ENCODE measurements at regions not wholly inside any gene's neighbourhood (a gene's known extent, or its start where the extent isn't known, plus 50 kb on each side); places are given as distances from the start of the nearest gene placed in this dataset.

GRCh38 chr4:159428293-159428692 lies 325.4 kb downstream of the RAPGEF2 start:
- H3K4me3 ChIP-seq: no peak overlapping the region
- H3K27me3 ChIP-seq: no peaks in the 10 kb centered on the region
- peaks cover 0 to 11% (median 0%) of the 10 kb centered on the region in 3 donors for H3K4me1 ChIP-seq
- no peak for TF ChIP-seq CTCF (IDR thresholded peaks at IDR 0.05)
- TF ChIP-seq EP300 (IDR thresholded peaks at IDR 0.05): no peak
- TF ChIP-seq POLR2A (IDR thresholded peaks at IDR 0.05): no peak
- TF ChIP-seq POLR2AphosphoS5 (IDR thresholded peaks at IDR 0.05): no peak
- no peaks in the 10 kb centered on the region for H3K9me3 ChIP-seq
- no peak overlapping the region for H3K27ac ChIP-seq
- WGBS, 2 donors (ENCODE audit: low coverage in 1 of 2): 87 to 95% methylated on average over 4 to 5 of the region's 5 CpGs
- no peak for ATAC-seq
- H3K36me3 ChIP-seq: no peaks in the 10 kb centered on the region

GRCh38 chr4:159428975-159429692 lies 326.3 kb downstream of the RAPGEF2 start:
- no peak for ATAC-seq
- H3K4me1 ChIP-seq: peaks cover 0 to 11% (median 0%) of the 10 kb centered on the region in 3 donors
- H3K9me3 ChIP-seq: no peaks in the 10 kb centered on the region
- no peaks in the 10 kb centered on the region for H3K27me3 ChIP-seq
- H3K4me3 ChIP-seq: no peak overlapping the region
- 14 to 17% methylated on average over 2 to 6 of the region's 6 CpGs for WGBS, 2 donors (ENCODE audit: low coverage in 1 of 2)
- no peak overlapping the region for H3K27ac ChIP-seq
- TF ChIP-seq CTCF (IDR thresholded peaks at IDR 0.05): no peak
- no peak for TF ChIP-seq EP300 (IDR thresholded peaks at IDR 0.05)
- TF ChIP-seq POLR2A (IDR thresholded peaks at IDR 0.05): no peak
- no peaks in the 10 kb centered on the region for H3K36me3 ChIP-seq

GRCh38 chr4:159429693-159430035 lies 326.8 kb downstream of the RAPGEF2 start:
- no peaks in the 10 kb centered on the region for H3K27me3 ChIP-seq
- H3K4me3 ChIP-seq: no peak overlapping the region
- no peaks in the 10 kb centered on the region for H3K36me3 ChIP-seq
- peaks cover 0 to 11% (median 0%) of the 10 kb centered on the region in 3 donors for H3K4me1 ChIP-seq
- H3K27ac ChIP-seq: no peak overlapping the region
- no peaks in the 10 kb centered on the region for H3K9me3 ChIP-seq
- no peak for ATAC-seq
- 50 to 63% methylated on average over 3 of the region's 3 CpGs for WGBS, 2 donors (ENCODE audit: low coverage in 1 of 2)
- no peak for TF ChIP-seq POLR2AphosphoS5 (IDR thresholded peaks at IDR 0.05)
- no peak for TF ChIP-seq CTCF (IDR thresholded peaks at IDR 0.05)
- TF ChIP-seq EP300 (IDR thresholded peaks at IDR 0.05): no peak
- no peak for TF ChIP-seq POLR2A (IDR thresholded peaks at IDR 0.05)

GRCh38 chr4:159430896-159431295 lies 328.0 kb downstream of the RAPGEF2 start:
- H3K4me3 ChIP-seq: no peak overlapping the region
- TF ChIP-seq POLR2AphosphoS5 (IDR thresholded peaks at IDR 0.05) (no peak), POLR2A (IDR thresholded peaks at IDR 0.05) (no peak), CTCF (IDR thresholded peaks at IDR 0.05) (no peak), EP300 (IDR thresholded peaks at IDR 0.05) (no peak)
- no peak overlapping the region for H3K27ac ChIP-seq
- H3K9me3 ChIP-seq: no peaks in the 10 kb centered on the region
- no peaks in the 10 kb centered on the region for H3K27me3 ChIP-seq
- H3K4me1 ChIP-seq: peaks cover 0 to 11% (median 0%) of the 10 kb centered on the region in 3 donors
- no peak for ATAC-seq
- H3K36me3 ChIP-seq: no peaks in the 10 kb centered on the region
- 71 to 74% methylated on average over 2 of the region's 5 CpGs for WGBS, 2 donors (ENCODE audit: low coverage in 1 of 2)

- Histone ChIP-seq H3K27ac (no peak overlapping the region), H3K4me1 (peaks cover 0 to 11% (median 0%) of the 10 kb centered on the region in 3 donors), H3K4me3 (no peak overlapping the region), H3K27me3 (no peaks in the 10 kb centered on the region), H3K9me3 (no peaks in the 10 kb centered on the region), H3K36me3 (no peaks in the 10 kb centered on the region)
- no peak for ATAC-seq
- 51 to 81% methylated on average over 3 of the region's 3 CpGs for WGBS, 2 donors (ENCODE audit: low coverage in 1 of 2)
- TF ChIP-seq EP300 (IDR thresholded peaks at IDR 0.05) (no peak), CTCF (IDR thresholded peaks at IDR 0.05) (no peak), POLR2AphosphoS5 (IDR thresholded peaks at IDR 0.05) (no peak)
Observed at GRCh38 chr4:159432436-159432835, 329.6 kb downstream of the RAPGEF2 start.

Measured in gastroesophageal sphincter (tissue), 4 donors.